ENCODE measurements at regions not wholly inside any gene's neighbourhood (a gene's known extent, or its start where the extent isn't known, plus 50 kb on each side); places are given as distances from the start of the nearest gene placed in this dataset.

- TF ChIP-seq, protein P1, sequence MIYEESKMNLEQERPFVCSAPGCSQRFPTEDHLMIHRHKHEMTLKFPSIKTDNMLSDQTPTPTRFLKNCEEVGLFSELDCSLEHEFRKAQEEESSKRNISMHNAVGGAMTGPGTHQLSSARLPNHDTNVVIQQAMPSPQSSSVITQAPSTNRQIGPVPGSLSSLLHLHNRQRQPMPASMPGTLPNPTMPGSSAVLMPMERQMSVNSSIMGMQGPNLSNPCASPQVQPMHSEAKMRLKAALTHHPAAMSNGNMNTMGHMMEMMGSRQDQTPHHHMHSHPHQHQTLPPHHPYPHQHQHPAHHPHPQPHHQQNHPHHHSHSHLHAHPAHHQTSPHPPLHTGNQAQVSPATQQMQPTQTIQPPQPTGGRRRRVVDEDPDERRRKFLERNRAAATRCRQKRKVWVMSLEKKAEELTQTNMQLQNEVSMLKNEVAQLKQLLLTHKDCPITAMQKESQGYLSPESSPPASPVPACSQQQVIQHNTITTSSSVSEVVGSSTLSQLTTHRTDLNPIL (CRISPR knock-in tag; IDR thresholded peaks at IDR 0.05; ENCODE audit: low read depth): no peak
- TF ChIP-seq ZFP3 (CRISPR knock-in tag; IDR thresholded peaks at IDR 0.05) (no peak), ZNF70 (CRISPR knock-in tag; IDR thresholded peaks at IDR 0.05) (no peak), RARB (CRISPR knock-in tag; IDR thresholded peaks at IDR 0.05) (no peak), TCF4 (CRISPR knock-in tag; IDR thresholded peaks at IDR 0.05; ENCODE audit: borderline replicate concordance) (no peak), ZFP30 (CRISPR knock-in tag; IDR thresholded peaks at IDR 0.05) (no peak), TSHZ2 (CRISPR knock-in tag; IDR thresholded peaks at IDR 0.05) (no peak), SNAI2 (CRISPR knock-in tag; IDR thresholded peaks at IDR 0.05) (no peak), CSDC2 (CRISPR knock-in tag; IDR thresholded peaks at IDR 0.05) (no peak)
- TF ChIP-seq, protein P2, sequence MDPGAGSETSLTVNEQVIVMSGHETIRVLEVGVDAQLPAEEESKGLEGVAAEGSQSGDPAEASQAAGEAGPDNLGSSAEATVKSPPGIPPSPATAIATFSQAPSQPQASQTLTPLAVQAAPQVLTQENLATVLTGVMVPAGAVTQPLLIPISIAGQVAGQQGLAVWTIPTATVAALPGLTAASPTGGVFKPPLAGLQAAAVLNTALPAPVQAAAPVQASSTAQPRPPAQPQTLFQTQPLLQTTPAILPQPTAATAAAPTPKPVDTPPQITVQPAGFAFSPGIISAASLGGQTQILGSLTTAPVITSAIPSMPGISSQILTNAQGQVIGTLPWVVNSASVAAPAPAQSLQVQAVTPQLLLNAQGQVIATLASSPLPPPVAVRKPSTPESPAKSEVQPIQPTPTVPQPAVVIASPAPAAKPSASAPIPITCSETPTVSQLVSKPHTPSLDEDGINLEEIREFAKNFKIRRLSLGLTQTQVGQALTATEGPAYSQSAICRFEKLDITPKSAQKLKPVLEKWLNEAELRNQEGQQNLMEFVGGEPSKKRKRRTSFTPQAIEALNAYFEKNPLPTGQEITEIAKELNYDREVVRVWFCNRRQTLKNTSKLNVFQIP (CRISPR knock-in tag; IDR thresholded peaks at IDR 0.05; ENCODE audit: borderline replicate concordance, low read depth): no peak
- TF ChIP-seq, protein P3, sequence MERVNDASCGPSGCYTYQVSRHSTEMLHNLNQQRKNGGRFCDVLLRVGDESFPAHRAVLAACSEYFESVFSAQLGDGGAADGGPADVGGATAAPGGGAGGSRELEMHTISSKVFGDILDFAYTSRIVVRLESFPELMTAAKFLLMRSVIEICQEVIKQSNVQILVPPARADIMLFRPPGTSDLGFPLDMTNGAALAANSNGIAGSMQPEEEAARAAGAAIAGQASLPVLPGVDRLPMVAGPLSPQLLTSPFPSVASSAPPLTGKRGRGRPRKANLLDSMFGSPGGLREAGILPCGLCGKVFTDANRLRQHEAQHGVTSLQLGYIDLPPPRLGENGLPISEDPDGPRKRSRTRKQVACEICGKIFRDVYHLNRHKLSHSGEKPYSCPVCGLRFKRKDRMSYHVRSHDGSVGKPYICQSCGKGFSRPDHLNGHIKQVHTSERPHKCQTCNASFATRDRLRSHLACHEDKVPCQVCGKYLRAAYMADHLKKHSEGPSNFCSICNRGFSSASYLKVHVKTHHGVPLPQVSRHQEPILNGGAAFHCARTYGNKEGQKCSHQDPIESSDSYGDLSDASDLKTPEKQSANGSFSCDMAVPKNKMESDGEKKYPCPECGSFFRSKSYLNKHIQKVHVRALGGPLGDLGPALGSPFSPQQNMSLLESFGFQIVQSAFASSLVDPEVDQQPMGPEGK (CRISPR knock-in tag; IDR thresholded peaks at IDR 0.05; ENCODE audit: borderline replicate concordance): no peak
Observed at GRCh38 chr6:51260003-51260402, 441.3 kb downstream of the TFAP2B start.

Measured in SK-N-SH treated with all-trans-retinoic acid at 6 μM for 48 hours (cell line).